ENCODE measurements at regions not wholly inside any gene's neighbourhood (a gene's known extent, or its start where the extent isn't known, plus 50 kb on each side); places are given as distances from the start of the nearest gene placed in this dataset.

GRCh38 chr13:84730376-84730775, 848.1 kb upstream of the SLITRK1 start:
- TF ChIP-seq CTCF (conservative IDR thresholded peaks at IDR 0.05; ENCODE audit: low read depth in 2 of 2) (no peak), POLR2AphosphoS5 (IDR thresholded peaks at IDR 0.05; ENCODE audit: low read depth) (no peak), EZH2phosphoT487 (IDR thresholded peaks at IDR 0.05; ENCODE audit: unreplicated experiment) (no peak), CREB1 (CRISPR knock-in tag; IDR thresholded peaks at IDR 0.05; ENCODE audit: low read depth) (no peak)
